Lower leg skin (tissue), 3 donors: ENCODE measurements at regions not wholly inside any gene's neighbourhood (a gene's known extent, or its start where the extent isn't known, plus 50 kb on each side); places are given as distances from the start of the nearest gene placed in this dataset.

ENCODE experiments used
- POLR2A ChIP-seq, 2 donors: fragments of 450-650 bp; IDR thresholded peaks; one replicate each; pipeline ENCODE4 v1.6.1; 2016 to 2017; ENCODE audit warnings: antibody characterized with exemption in 2 of 2, mild to moderate bottlenecking in 1 of 2, moderate library complexity in 1 of 2
- TF ChIP-seq, protein P1 (sequence below), 3 donors: fragments of 450-650 bp; IDR thresholded peaks; one replicate each; pipeline ENCODE4 v1.5.1; 2016; ENCODE audit warnings: antibody characterized with exemption in 3 of 3, mild to moderate bottlenecking in 3 of 3, moderate library complexity in 2 of 3

DNA sequence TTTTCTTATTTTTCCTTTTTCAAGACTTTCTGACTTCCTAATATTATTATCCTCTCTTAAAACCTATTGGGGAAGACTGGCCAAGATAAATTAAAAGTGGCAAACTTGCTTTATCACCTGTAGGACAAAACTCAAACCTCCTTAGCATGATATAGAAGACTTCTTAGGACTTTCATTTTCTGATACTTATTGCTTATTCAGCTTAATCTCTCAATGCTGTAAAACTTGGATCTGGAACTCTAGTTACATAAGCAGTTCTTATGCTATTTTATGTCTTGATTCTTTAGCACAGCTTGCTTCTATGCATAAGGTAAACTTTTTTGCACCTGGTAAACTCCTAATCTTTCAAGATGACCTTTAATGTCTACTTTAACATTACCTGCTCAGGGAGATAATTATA, 382.3 kb upstream of the LRRC7 start:
- TF ChIP-seq, protein P1, sequence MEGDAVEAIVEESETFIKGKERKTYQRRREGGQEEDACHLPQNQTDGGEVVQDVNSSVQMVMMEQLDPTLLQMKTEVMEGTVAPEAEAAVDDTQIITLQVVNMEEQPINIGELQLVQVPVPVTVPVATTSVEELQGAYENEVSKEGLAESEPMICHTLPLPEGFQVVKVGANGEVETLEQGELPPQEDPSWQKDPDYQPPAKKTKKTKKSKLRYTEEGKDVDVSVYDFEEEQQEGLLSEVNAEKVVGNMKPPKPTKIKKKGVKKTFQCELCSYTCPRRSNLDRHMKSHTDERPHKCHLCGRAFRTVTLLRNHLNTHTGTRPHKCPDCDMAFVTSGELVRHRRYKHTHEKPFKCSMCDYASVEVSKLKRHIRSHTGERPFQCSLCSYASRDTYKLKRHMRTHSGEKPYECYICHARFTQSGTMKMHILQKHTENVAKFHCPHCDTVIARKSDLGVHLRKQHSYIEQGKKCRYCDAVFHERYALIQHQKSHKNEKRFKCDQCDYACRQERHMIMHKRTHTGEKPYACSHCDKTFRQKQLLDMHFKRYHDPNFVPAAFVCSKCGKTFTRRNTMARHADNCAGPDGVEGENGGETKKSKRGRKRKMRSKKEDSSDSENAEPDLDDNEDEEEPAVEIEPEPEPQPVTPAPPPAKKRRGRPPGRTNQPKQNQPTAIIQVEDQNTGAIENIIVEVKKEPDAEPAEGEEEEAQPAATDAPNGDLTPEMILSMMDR (IDR thresholded peaks at IDR 0.05) = no peak
- TF ChIP-seq POLR2A (IDR thresholded peaks at IDR 0.05) = no peak
